WTC11 (cell line): ENCODE measurements at regions not wholly inside any gene's neighbourhood (a gene's known extent, or its start where the extent isn't known, plus 50 kb on each side); places are given as distances from the start of the nearest gene placed in this dataset.

ENCODE experiments used
- ATAC-seq: fragments of 200-7000 bp; cut with Tn5 transposase; 2 replicates; pipeline ENCODE4 v1.10.0; 2021; ENCODE audit warnings: mild to moderate bottlenecking, moderate library complexity
- CTCF ChIA-PET: fragments of 300-600 bp; sonication (Branson Sonifier 250); formaldehyde crosslinking; loops from one replicate; lab custom pipeline; 2021; ENCODE audit warnings: antibody characterized with exemption; lab: Charles Lee
- POLR2A ChIA-PET: fragments of 350-600 bp; sonication (Branson Sonifier 250); formaldehyde crosslinking; loops from one replicate; lab custom pipeline; 2021; ENCODE audit warnings: antibody characterized with exemption; lab: Charles Lee
- DNase-seq: peaks from one replicate; pipeline ENCODE4 v3.0.0; 2021; ENCODE audit warnings: low spot score
- H3K27ac Mint-ChIP-seq: 2 replicates; pipeline ENCODE4 v1.8.0; 2021; ENCODE audit warnings: mixed read lengths
- H3K27me3 Mint-ChIP-seq: 2 replicates; pipeline ENCODE4 v1.8.0; 2021; ENCODE audit warnings: low read depth, mild to moderate bottlenecking, moderate library complexity, mixed read lengths
- H3K36me3 Mint-ChIP-seq: 2 replicates; pipeline ENCODE4 v1.8.0; 2021; ENCODE audit warnings: mixed read lengths
- H3K4me1 Mint-ChIP-seq: 2 replicates; pipeline ENCODE4 v1.8.0; 2022; ENCODE audit warnings: mixed read lengths
- H3K4me3 Mint-ChIP-seq: 2 replicates; pipeline ENCODE4 v1.8.0; 2021; ENCODE audit warnings: mild to moderate bottlenecking, moderate library complexity, mixed read lengths
- H3K9me3 Mint-ChIP-seq: 2 replicates; pipeline ENCODE4 v1.8.0; 2021; ENCODE audit warnings: mixed read lengths
- CBFB ChIP-seq: sonication (generic); formaldehyde crosslinking; IDR thresholded peaks from 2 replicates; pipeline ENCODE4 v1.8.1; 2022; ENCODE audit warnings: mild to moderate bottlenecking, low read depth, missing genetic modification reagents
- CREB1 ChIP-seq: sonication (generic); formaldehyde crosslinking; IDR thresholded peaks from 2 replicates; pipeline ENCODE4 v1.8.0; 2023; ENCODE audit warnings: mild to moderate bottlenecking, missing genetic modification reagents
- CREM ChIP-seq: sonication (generic); formaldehyde crosslinking; IDR thresholded peaks from 2 replicates; pipeline ENCODE4 v1.8.1; 2022; ENCODE audit warnings: mild to moderate bottlenecking, missing genetic modification reagents, moderate library complexity
- E2F4 ChIP-seq: sonication (generic); formaldehyde crosslinking; IDR thresholded peaks from 2 replicates; pipeline ENCODE4 v1.8.1; 2022; ENCODE audit warnings: low read depth, mild to moderate bottlenecking, moderate library complexity, missing genetic modification reagents, borderline replicate concordance
- FOXJ3 ChIP-seq: sonication (generic); formaldehyde crosslinking; IDR thresholded peaks from 2 replicates; pipeline ENCODE4 v1.9.0; 2021; ENCODE audit warnings: missing genetic modification reagents, mild to moderate bottlenecking, borderline replicate concordance
- FOXP1 ChIP-seq: sonication (generic); formaldehyde crosslinking; IDR thresholded peaks from 2 replicates; pipeline ENCODE4 v1.8.0; 2022; ENCODE audit warnings: missing genetic modification reagents, mild to moderate bottlenecking, moderate library complexity, borderline replicate concordance
- GABPB1 ChIP-seq: sonication (generic); formaldehyde crosslinking; IDR thresholded peaks from 2 replicates; pipeline ENCODE4 v1.8.1; 2023; ENCODE audit warnings: mild to moderate bottlenecking, missing genetic modification reagents
- GRHL2 ChIP-seq: fragments of 250-450 bp; sonication (Bioruptor Pico); IDR thresholded peaks from 2 replicates; pipeline ENCODE4 v1.8.0; 2022; ENCODE audit warnings: mild to moderate bottlenecking, moderate library complexity; ENCODE audit not compliant: insufficient replicate concordance, severe bottlenecking
- SMAD3 ChIP-seq: sonication (generic); formaldehyde crosslinking; IDR thresholded peaks from 2 replicates; pipeline ENCODE4 v1.8.0; 2022; ENCODE audit warnings: missing genetic modification reagents, mild to moderate bottlenecking, borderline replicate concordance
- TCF7 ChIP-seq: sonication (generic); formaldehyde crosslinking; IDR thresholded peaks from 2 replicates; pipeline ENCODE4 v1.8.0; 2022; ENCODE audit warnings: mild to moderate bottlenecking, low read depth, missing genetic modification reagents, moderate library complexity
- TP53 ChIP-seq: sonication (generic); formaldehyde crosslinking; IDR thresholded peaks from 2 replicates; pipeline ENCODE4 v1.8.1; 2023; ENCODE audit warnings: mild to moderate bottlenecking, missing genetic modification reagents
- ZBTB21 ChIP-seq: sonication (generic); formaldehyde crosslinking; IDR thresholded peaks from 2 replicates; pipeline ENCODE4 v1.8.1; 2023; ENCODE audit warnings: mild to moderate bottlenecking, missing genetic modification reagents, borderline replicate concordance
- ZNF423 ChIP-seq: fragments of 250-450 bp; sonication (Bioruptor Pico); IDR thresholded peaks from 2 replicates; pipeline ENCODE4 v2.1.2; 2022; ENCODE audit warnings: mild to moderate bottlenecking, moderate library complexity
- ZNF532 ChIP-seq: fragments of 250-450 bp; sonication (Bioruptor Pico); IDR thresholded peaks from 2 replicates; pipeline ENCODE4 v1.9.0; 2021; ENCODE audit warnings: mild to moderate bottlenecking, borderline replicate concordance
- ZNF671 ChIP-seq: fragments of 250-450 bp; sonication (Bioruptor Pico); IDR thresholded peaks from 2 replicates; pipeline ENCODE4 v1.8.0; 2021; ENCODE audit warnings: mild to moderate bottlenecking
- TF ChIP-seq, protein P1 (sequence below): sonication (generic); formaldehyde crosslinking; IDR thresholded peaks from 2 replicates; pipeline ENCODE4 v1.8.1; 2023; ENCODE audit warnings: mild to moderate bottlenecking, missing genetic modification reagents, moderate library complexity

DNA sequence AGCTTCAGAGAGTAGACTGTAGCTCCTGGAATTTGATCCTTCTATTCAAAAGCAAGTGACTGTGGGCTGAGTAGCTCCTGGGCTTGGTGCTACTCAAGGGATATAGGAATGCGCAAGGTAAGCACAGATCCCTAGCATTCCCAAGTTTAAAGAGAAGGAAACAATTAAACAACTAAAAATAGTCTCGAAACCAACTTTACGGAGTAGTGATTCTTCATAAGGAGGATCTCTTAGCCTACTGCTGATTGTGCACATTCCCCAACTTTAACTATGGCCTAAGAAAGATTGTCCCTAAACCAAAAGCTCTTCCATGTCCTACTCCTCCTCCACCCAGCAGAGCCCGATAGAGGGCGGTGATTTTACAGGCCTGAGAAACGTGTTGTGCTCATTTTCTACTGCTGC is 226.5 kb upstream of the CAMK1G start:
- H3K36me3 Mint-ChIP-seq = no peaks in the 10 kb centered on the region
- peaks cover 46% of the 10 kb centered on the region for H3K4me1 Mint-ChIP-seq
- ATAC-seq (peak; percentile 77), DNase-seq (no peak)
- H3K4me3 Mint-ChIP-seq = no peak overlapping the region
- 0 out of 2 replicates have a peak, but pooled peaks cover 4% of the 10 kb centered on the region for H3K9me3 Mint-ChIP-seq
- POLR2A ChIA-PET = interaction anchor here (0.9 to 1.0 kb wide), 2 partner anchors 72 to 78 kb away, joined by 3 to 5 read pairs; no protein-coding TSS in a partner anchor
- CTCF ChIA-PET = interaction anchor here (0.8 to 2.0 kb wide), 14 partner anchors 9 to 219 kb away, joined by 3 to 18 read pairs (median 4); no protein-coding TSS in a partner anchor
- H3K27ac Mint-ChIP-seq = peak overlapping the region; percentile 74
- TF ChIP-seq CREM (CRISPR knock-in tag) = no peak
- no peaks in the 10 kb centered on the region for H3K27me3 Mint-ChIP-seq

- peaks cover 8% of the 10 kb centered on the region for H3K36me3 Mint-ChIP-seq
- peak overlapping the region; percentile 74 for H3K27ac Mint-ChIP-seq
- POLR2A ChIA-PET = interaction anchor here (1.1 kb wide), 1 partner anchor 21 kb away, joined by 3 read pairs; no protein-coding TSS in a partner anchor
- TF ChIP-seq CBFB (no peak), GABPB1 (no peak)
- H3K27me3 Mint-ChIP-seq = peaks cover 6% of the 10 kb centered on the region; the same call in 1 of the 2 replicates
- no peak overlapping the region for H3K4me3 Mint-ChIP-seq
- DNase-seq (no peak), ATAC-seq (peak; percentile 87)
- peaks cover 15% of the 10 kb centered on the region for H3K9me3 Mint-ChIP-seq
- CTCF ChIA-PET = interaction anchor here (0.8 to 1.3 kb wide), 4 partner anchors 20 to 114 kb away, joined by 3 to 5 read pairs (median 3); no protein-coding TSS in a partner anchor
- peaks cover 42% of the 10 kb centered on the region for H3K4me1 Mint-ChIP-seq
Observed at GRCh38 chr1:209363112-209363511, 220.4 kb upstream of the CAMK1G start.

DNA sequence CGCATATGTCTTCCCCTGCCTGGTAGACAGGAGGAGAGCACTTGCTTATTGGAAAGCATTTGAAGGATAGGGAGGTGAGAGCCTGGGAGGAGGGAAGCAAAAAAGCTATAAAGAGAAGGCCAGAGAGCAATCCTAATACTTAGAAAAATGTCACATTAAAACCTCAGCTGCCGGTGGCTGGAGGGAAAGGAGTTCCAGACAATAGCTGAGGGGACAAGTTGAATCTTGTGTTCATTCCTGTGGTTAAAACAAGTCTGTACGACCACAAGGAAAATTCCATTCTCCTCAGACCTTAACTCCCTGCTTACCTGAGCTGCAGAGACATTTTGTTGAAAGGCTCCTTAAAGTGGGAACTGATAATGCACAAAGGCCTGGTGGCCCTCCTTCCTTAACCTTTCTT is 218.8 kb upstream of the CAMK1G start:
- H3K4me3 Mint-ChIP-seq = no peak overlapping the region
- peaks cover 8% of the 10 kb centered on the region for H3K36me3 Mint-ChIP-seq
- peaks cover 39% of the 10 kb centered on the region for H3K4me1 Mint-ChIP-seq
- ChIA-PET CTCF (interaction anchor here (1.0 kb wide), 1 partner anchor 10 kb away, joined by 3 read pairs; no protein-coding TSS in a partner anchor), POLR2A (no interaction called here)
- DNase-seq (no peak), ATAC-seq (no peak)
- peaks cover 11% of the 10 kb centered on the region for H3K9me3 Mint-ChIP-seq
- no peak overlapping the region for H3K27ac Mint-ChIP-seq
- H3K27me3 Mint-ChIP-seq = peaks cover 6% of the 10 kb centered on the region; the same call in 1 of the 2 replicates
- TF ChIP-seq TCF7 (CRISPR knock-in tag) (no peak), FOXJ3 (no peak), FOXP1 (CRISPR knock-in tag) (no peak), ZNF532 (no peak), ZNF671 (CRISPR knock-in tag) (no peak), CREB1 (CRISPR knock-in tag) (no peak), SMAD3 (CRISPR knock-in tag) (no peak), ZNF423 (CRISPR knock-in tag) (no peak), E2F4 (no peak), TP53 (CRISPR knock-in tag) (no peak), ZBTB21 (CRISPR knock-in tag) (no peak), GRHL2 (CRISPR knock-in tag) (no peak)
- TF ChIP-seq, protein P1, sequence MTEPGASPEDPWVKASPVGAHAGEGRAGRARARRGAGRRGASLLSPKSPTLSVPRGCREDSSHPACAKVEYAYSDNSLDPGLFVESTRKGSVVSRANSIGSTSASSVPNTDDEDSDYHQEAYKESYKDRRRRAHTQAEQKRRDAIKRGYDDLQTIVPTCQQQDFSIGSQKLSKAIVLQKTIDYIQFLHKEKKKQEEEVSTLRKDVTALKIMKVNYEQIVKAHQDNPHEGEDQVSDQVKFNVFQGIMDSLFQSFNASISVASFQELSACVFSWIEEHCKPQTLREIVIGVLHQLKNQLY (CRISPR knock-in tag) = no peak
- TF ChIP-seq, all 79 proteins: peak for 0
